Subcutaneous abdominal adipose tissue (tissue), 5 donors: ENCODE measurements at regions not wholly inside any gene's neighbourhood (a gene's known extent, or its start where the extent isn't known, plus 50 kb on each side); places are given as distances from the start of the nearest gene placed in this dataset.
A peak's percentile ranks its signal among the peaks of the same experiment; 100 is the strongest.
"Not testable (repeated sequence)": the region's sequence is repeated elsewhere in the genome, so short reads cannot be mapped to it uniquely, and the experiment has no call there.

Experiments
- H3K27ac ChIP-seq: one replicate; pipeline ENCODE4 v1.7.0; 2013; ENCODE audit warnings: low read depth, mild to moderate bottlenecking, inconsistent platforms, low read length, moderate library complexity
- H3K27me3 ChIP-seq, 5 donors: one replicate each; pipeline ENCODE4 v1.7.0; 2013; ENCODE audit warnings: low read length in 5 of 5, inconsistent platforms in 1 of 5; ENCODE audit not compliant: control insufficient read depth in 5 of 5, insufficient read depth in 4 of 5
- H3K36me3 ChIP-seq, 5 donors: one replicate each; pipeline ENCODE4 v1.7.0; 2013; ENCODE audit warnings: low read length in 5 of 5; ENCODE audit not compliant: control insufficient read depth in 5 of 5, insufficient read depth in 5 of 5
- H3K4me1 ChIP-seq, 5 donors: one replicate each; pipeline ENCODE4 v1.7.0; 2013; ENCODE audit warnings: low read length in 5 of 5, mild to moderate bottlenecking in 3 of 5, moderate library complexity in 1 of 5; ENCODE audit not compliant: control insufficient read depth in 5 of 5, insufficient read depth in 5 of 5
- H3K4me3 ChIP-seq, 5 donors: one replicate each; pipeline ENCODE4 v1.7.0; 2013; ENCODE audit warnings: low read length in 5 of 5, low read depth in 1 of 5
- H3K9ac ChIP-seq, 5 donors: one replicate each; pipeline ENCODE4 v1.7.0; 2013; ENCODE audit warnings: low read length in 5 of 5, mild to moderate bottlenecking in 4 of 5, moderate library complexity in 3 of 5
- H3K9me3 ChIP-seq, 5 donors: one replicate each; pipeline ENCODE4 v1.7.0; 2013; ENCODE audit warnings: low read length in 5 of 5; ENCODE audit not compliant: control insufficient read depth in 5 of 5
- donor health status: healthy.
- donor health status: healthy.
- donor health status: healthy.
- donor health status: healthy.
- donor health status: healthy.

DNA sequence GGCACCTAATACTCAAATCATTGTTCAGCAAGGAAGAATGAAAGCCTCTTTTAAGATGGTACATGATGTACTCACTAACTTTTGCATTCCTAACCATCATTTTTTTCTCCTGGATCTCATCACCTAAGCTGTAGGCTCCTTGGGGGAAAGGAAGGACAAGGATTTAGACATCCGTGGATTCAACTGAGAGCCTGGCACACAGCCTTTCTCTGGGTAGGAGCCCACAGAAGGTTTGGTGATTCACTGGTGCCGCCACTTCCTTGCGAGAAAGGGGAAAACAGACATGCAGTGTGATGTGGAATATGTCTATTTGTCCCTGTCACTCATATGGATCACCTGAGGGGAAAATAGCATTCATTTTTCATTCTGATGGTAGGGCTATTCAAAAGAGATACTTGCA lies 147.3 kb downstream of the PCDH7 start:
- H3K9me3 ChIP-seq, result peaks cover 0 to 3% (median 0%) of the 10 kb centered on the region in 5 donors
- H3K27me3 ChIP-seq, result no peaks in the 10 kb centered on the region
- H3K27ac ChIP-seq, result no peak overlapping the region
- H3K4me1 ChIP-seq, result peaks cover 0 to 8% (median 0%) of the 10 kb centered on the region in 5 donors
- no peaks in the 10 kb centered on the region for H3K36me3 ChIP-seq
- no peak overlapping the region for H3K4me3 ChIP-seq
- no peak overlapping the region for H3K9ac ChIP-seq

DNA sequence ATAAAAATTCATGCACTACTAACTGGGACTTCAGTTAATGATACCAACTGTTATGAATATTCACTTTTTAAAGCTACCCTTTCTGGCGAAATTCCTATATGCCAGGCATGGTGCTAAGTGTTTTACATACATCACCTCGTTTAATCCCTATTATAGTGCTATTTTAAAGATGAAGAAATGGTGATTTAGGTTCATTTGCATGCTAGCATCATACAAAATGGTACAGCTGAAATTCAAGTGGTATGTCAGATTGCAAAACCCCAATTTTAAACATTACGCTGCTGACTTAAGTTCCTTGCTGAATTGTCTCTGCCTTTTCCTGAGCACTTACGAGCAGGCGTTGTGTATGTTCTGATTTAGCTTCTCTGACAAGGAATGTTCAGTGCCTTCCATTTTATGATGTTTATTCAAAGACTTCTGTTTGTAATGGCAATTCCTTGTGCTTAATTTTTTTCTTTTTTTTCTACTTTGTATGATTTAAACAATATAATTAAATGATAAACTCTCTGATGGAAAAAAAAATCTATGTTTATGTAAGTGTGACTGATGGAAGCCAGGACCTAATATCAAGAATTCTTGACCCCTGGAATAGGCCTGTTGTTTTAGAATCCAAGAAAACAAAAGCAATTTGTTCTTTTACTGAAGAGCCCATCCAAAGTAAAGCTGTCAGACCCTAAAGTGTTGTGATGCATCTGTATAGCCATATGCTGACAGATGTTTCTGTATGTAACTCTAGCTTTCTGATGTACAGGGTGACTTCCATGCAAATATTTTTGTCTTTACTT lies 148.1 kb downstream of the PCDH7 start:
- Histone ChIP-seq H3K27me3 (no peaks in the 10 kb centered on the region), H3K9ac (no peak overlapping the region), H3K9me3 (peaks cover 0 to 3% (median 0%) of the 10 kb centered on the region in 5 donors), H3K4me3 (no peak overlapping the region), H3K36me3 (no peaks in the 10 kb centered on the region), H3K4me1 (peaks cover 0 to 6% (median 0%) of the 10 kb centered on the region in 5 donors), H3K27ac (no peak overlapping the region)

DNA sequence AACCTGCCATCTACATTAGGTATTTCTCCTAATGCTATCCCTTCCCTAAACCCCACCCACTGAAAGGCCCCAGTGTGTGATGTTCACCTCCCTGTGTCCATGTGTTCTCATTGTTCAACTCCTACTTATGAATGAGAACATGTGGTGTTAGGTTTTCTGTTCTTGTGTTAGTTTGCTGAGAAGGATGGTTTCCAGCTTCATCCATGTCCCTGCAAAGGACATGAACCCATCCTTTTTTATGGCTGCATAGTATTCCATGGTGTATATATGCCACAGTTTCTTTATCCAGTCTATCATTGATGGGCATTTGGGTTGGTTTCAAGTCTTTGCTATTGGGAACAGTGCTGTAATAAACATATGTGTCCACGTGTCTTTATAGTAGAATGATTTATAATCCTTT lies 149.2 kb downstream of the PCDH7 start:
- H3K9me3 ChIP-seq, H3K4me3 ChIP-seq, H3K36me3 ChIP-seq, H3K27me3 ChIP-seq, H3K4me1 ChIP-seq, H3K27ac ChIP-seq, H3K9ac ChIP-seq: not testable (repeated sequence)

DNA sequence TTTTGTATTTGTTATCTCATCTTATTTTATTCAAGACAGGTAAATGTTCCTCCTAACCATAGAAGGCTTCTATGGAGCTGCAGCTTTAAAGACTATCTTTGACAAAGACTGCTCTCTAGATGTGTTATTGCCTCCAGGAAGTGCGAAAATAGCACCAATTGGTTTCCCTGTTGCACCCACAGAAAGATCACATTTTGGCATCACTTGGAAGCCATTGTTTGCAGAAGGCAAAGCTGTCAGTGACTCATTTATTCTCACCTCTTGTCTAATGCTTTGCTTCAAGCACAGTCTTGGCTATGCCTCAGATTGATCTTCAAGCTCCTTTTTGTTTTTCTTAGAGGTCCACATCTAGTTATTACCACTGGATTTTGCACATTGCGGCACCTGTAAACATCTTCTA lies 150.3 kb downstream of the PCDH7 start:
- Histone ChIP-seq H3K9me3 (peaks cover 0 to 3% (median 0%) of the 10 kb centered on the region in 5 donors), H3K4me1 (no peaks in the 10 kb centered on the region), H3K27ac (no peak overlapping the region), H3K9ac (no peak overlapping the region), H3K27me3 (no peaks in the 10 kb centered on the region), H3K36me3 (no peaks in the 10 kb centered on the region), H3K4me3 (no peak overlapping the region)

DNA sequence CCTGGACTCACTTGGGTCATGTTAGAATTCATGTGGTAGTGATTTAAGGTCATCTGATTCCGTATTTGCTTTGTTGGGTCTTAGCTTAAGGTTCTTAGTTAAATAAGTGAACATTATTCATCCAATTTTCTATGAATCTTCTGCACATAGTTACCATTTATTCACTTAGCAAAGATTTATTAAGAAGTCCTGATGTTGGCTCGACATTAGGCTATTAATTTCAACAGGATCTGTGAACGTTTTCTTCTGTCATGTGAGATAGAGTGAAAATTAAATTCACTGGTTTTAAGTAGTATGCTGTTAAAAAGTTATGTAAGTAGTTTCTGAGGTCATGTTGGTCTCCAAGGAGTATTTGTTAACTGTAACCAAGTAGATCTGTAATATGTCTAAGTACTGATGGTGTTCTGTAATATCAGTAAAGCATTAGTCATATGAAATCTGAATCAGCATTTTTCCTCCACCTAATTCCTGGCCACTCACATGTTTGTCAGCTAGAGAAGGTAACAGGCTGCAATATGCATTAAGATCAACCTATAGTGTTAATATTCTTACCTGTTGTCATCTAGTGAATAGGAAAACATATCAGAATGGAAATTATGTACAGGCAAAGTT lies 155.6 kb downstream of the PCDH7 start:
- Histone ChIP-seq H3K4me3 (no peak overlapping the region), H3K36me3 (no peaks in the 10 kb centered on the region), H3K27ac (peak overlapping the region; percentile 19), H3K4me1 (peaks cover 0 to 7% (median 0%) of the 10 kb centered on the region in 5 donors), H3K9me3 (no peaks in the 10 kb centered on the region), H3K27me3 (no peaks in the 10 kb centered on the region), H3K9ac (no peak overlapping the region)

DNA sequence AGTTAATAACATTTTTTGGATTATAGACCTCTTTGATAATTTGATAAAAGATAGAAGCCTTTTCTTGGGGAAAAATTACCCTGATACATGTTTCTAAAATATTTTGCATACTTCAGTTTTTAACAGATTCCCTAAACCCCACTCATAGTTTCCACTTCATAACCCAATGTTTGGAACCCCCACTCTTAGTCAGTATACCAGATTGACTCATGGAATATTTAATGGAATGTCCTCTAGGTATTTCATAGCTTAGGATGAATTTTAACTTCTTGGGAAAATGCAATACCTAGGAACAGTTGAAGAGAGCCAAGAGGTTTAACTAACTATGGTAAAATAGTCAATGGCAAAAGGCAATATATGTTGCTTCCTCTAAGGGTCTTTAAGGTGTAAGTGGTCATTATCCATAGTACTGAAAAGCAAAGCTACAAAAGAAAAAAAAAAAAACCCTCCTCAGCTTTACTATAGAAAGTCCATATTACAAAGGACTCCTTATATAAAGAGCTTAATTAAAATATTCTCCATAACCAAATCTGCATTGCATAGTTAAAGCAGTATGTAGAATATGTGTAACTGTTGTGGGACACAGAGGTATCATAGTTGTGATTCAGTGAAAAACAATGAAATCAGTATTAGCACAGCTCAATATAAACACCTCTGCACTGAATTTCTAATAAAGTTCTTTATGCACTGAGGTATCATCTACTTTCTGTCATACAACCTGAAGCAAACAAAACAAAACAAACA lies 159.9 kb downstream of the PCDH7 start:
- H3K36me3 ChIP-seq, result no peaks in the 10 kb centered on the region
- H3K27ac ChIP-seq, result no peak overlapping the region
- H3K9ac ChIP-seq, result no peak overlapping the region
- peaks cover 0 to 7% (median 0%) of the 10 kb centered on the region in 5 donors for H3K4me1 ChIP-seq
- no peaks in the 10 kb centered on the region for H3K9me3 ChIP-seq
- no peaks in the 10 kb centered on the region for H3K27me3 ChIP-seq
- H3K4me3 ChIP-seq, result no peak overlapping the region

DNA sequence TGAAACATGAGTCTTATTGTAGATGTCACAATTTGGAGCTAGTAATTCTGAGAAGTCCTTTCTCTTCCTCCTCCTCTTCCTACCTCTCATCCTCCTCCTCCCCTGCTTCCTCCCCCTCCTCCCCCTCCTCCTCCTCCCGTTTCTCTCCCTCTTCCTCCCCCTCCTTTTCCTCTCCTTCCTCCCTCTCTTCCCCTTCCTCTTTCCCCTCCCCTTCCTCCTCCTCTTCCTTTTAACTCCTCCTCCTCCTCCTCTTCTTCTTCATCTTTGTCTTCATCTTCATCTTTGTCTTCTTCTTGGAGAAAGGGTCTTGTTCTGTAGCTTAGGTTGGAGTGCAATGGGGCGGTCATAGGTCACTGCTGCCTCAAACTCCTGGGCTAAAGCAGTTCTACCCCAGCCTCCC lies 161.8 kb downstream of the PCDH7 start:
- no peaks in the 10 kb centered on the region for H3K27me3 ChIP-seq
- no peak overlapping the region for H3K27ac ChIP-seq

DNA sequence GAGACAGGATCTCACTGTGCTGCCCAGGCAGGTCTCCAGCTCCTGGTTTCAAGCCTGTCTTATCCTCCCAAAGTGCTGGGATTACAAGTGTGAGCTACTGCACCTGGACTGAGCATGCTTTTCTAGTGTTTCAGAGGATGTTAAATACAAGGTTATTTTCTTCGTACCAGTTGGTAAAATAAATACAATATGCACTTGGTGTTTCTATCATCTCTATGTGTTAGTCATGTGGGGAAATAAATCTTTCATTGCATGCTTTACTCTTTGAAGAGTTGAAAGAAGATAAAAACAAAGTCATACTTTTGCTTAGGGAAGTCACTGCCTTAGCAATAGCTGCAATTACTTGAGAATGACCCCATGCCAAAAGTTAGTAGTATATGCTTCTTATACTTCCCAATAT lies 162.3 kb downstream of the PCDH7 start:
- no peaks in the 10 kb centered on the region for H3K27me3 ChIP-seq
- H3K27ac ChIP-seq, result no peak overlapping the region
- no peaks in the 10 kb centered on the region for H3K36me3 ChIP-seq
- no peaks in the 10 kb centered on the region for H3K4me1 ChIP-seq
- no peak overlapping the region for H3K9ac ChIP-seq
- H3K4me3 ChIP-seq, result no peak overlapping the region
- H3K9me3 ChIP-seq, result no peaks in the 10 kb centered on the region

More for the DNA sequence above, 161.8 kb downstream of the PCDH7 start:
- Histone ChIP-seq H3K9me3 (no peaks in the 10 kb centered on the region), H3K4me3 (no peak overlapping the region), H3K36me3 (no peaks in the 10 kb centered on the region), H3K9ac (no peak overlapping the region), H3K4me1 (no peaks in the 10 kb centered on the region)

DNA sequence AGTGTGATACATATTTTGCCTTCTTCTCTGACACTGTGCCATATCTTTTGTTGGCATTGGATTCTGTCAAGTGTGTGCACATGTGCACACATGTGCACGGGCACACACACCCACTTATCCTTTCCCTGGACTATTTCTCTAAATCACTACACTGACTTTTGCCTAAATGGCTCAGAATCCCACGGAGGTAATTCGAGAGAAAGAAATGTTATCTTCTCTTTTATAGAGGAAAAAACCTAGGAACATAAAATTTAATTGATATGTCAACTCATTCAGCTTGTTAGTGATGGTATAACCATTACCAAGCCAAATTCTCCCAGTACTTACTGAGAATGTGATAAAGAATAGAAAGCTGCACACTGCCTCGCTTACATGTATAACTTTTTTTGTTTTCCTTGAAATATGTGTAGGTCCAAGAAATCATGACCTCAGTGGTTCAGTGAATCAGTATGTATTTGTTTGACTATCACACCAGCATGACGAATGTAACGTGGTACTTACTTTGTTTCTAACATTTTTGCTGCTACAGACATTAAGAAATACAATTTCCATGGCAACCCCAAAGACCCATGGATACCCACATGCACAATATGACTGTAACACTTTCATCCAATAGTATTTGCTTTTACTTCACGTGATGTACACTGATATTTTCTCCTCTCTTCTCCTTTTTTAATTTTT lies 163.0 kb downstream of the PCDH7 start:
- no peak overlapping the region for H3K4me3 ChIP-seq
- H3K36me3 ChIP-seq, result no peaks in the 10 kb centered on the region
- no peaks in the 10 kb centered on the region for H3K27me3 ChIP-seq
- H3K9ac ChIP-seq, result no peak overlapping the region
- H3K9me3 ChIP-seq, result no peaks in the 10 kb centered on the region
- no peaks in the 10 kb centered on the region for H3K4me1 ChIP-seq
- no peak overlapping the region for H3K27ac ChIP-seq
